Endothelial cell of umbilical vein (primary cell): ENCODE measurements at regions not wholly inside any gene's neighbourhood (a gene's known extent, or its start where the extent isn't known, plus 50 kb on each side); places are given as distances from the start of the nearest gene placed in this dataset.

Experiments used
- BruUV-seq: library from RNA; stranded (reverse); fragments of 400-500 nt; replicated peaks from 2 replicates; lab custom pipeline; 2021; lab: Mats Ljungman, UMichigan
- CTCF ChIA-PET: fragments of 300-600, 350-600 bp; sonication (Branson Sonifier 250); formaldehyde crosslinking; loops from one replicate; lab custom pipeline; 2021; ENCODE audit warnings: antibody characterized with exemption, inconsistent platforms; lab: Charles Lee
- POLR2A ChIA-PET: fragments of 300-600, 350-600 bp; sonication (Branson Sonifier 250); formaldehyde crosslinking; loops from one replicate; lab custom pipeline; 2021; ENCODE audit warnings: antibody characterized with exemption, inconsistent platforms; lab: Charles Lee
- DNase-seq: peaks from one replicate; pipeline ENCODE4 v3.0.0-alpha.2; 2011; ENCODE audit warnings: low read depth, low spot score
- FAIRE-seq: peaks from 2 replicates; lab custom pipeline; 2011; peaks lifted over from hg19 to GRCh38; lab: Jason Lieb, UNC
- H2AFZ ChIP-seq: 2 replicates; pipeline ENCODE4 v1.6.0; 2012; ENCODE audit warnings: low read depth, low read length, control low read depth, inconsistent platforms
- H3K27ac ChIP-seq: 2 replicates; pipeline ENCODE4 v1.5.1; 2011; ENCODE audit warnings: low read depth, mild to moderate bottlenecking, control low read depth, low read length, moderate library complexity; ENCODE audit not compliant: insufficient read depth
- H3K27me3 ChIP-seq, 2 experiments: 2 replicates each; pipeline versions ENCODE4 v1.6.0 to v1.6.1; 2011; ENCODE audit warnings: low read length in 2 of 2, mixed read lengths in 1 of 2; ENCODE audit not compliant: control insufficient read depth in 2 of 2, insufficient read depth in 2 of 2
- H3K36me3 ChIP-seq, 2 experiments: 2 replicates in 1 of 2; 3 replicates in 1 of 2; pipeline ENCODE4 v1.5.1; 2011; ENCODE audit warnings: low read length in 2 of 2, mild to moderate bottlenecking in 1 of 2, moderate library complexity in 1 of 2; ENCODE audit not compliant: control insufficient read depth in 2 of 2, insufficient read depth in 2 of 2; ENCODE audit errors: extremely low read depth in 1 of 2
- H3K4me1 ChIP-seq: 3 replicates; pipeline ENCODE4 v1.5.1; 2011; ENCODE audit warnings: mild to moderate bottlenecking, low read length; ENCODE audit not compliant: control insufficient read depth, insufficient read depth; ENCODE audit errors: extremely low read depth
- H3K4me2 ChIP-seq: 2 replicates; pipeline ENCODE4 v1.6.1; 2011; ENCODE audit warnings: low read length, control low read depth, mixed read lengths; ENCODE audit not compliant: insufficient read depth
- H3K4me3 ChIP-seq, 3 experiments: fragments of 200-600 bp in 1 of 3; sonication (generic), shearing (Covaris generic) in 1 of 3; replicated peaks in 1 of 3; 2 replicates each; pipeline ENCODE4 v1.5.1; 2011 to 2016; ENCODE audit warnings: control low read depth in 3 of 3, low read length in 3 of 3, mild to moderate bottlenecking in 2 of 3, inconsistent platforms in 1 of 3, low read depth in 1 of 3, moderate library complexity in 1 of 3; ENCODE audit not compliant: insufficient read depth in 1 of 3
- H3K79me2 ChIP-seq: 2 replicates; pipeline ENCODE4 v1.6.0; 2012; ENCODE audit warnings: low read length, inconsistent platforms; ENCODE audit not compliant: control insufficient read depth, insufficient read depth
- H3K9ac ChIP-seq: replicated peaks from 2 replicates; pipeline ENCODE3; 2011; ENCODE audit warnings: low read length, control low read depth; ENCODE audit not compliant: insufficient read depth; ENCODE audit errors: extremely low read depth
- H3K9me1 ChIP-seq: replicated peaks from 3 replicates; pipeline ENCODE4 v1.6.0; 2011; ENCODE audit warnings: mild to moderate bottlenecking, low read length; ENCODE audit not compliant: control insufficient read depth, insufficient read depth; ENCODE audit errors: extremely low read depth
- H3K9me3 ChIP-seq: replicated peaks from 2 replicates; pipeline ENCODE4 v1.5.1; 2012; ENCODE audit warnings: low read length, inconsistent platforms; ENCODE audit not compliant: control insufficient read depth, insufficient read depth
- H4K20me1 ChIP-seq: replicated peaks from 2 replicates; pipeline ENCODE3; 2011; ENCODE audit warnings: mild to moderate bottlenecking, low read length; ENCODE audit not compliant: control insufficient read depth, insufficient read depth; ENCODE audit errors: extremely low read depth
- FOS ChIP-seq: IDR thresholded peaks from 2 replicates; pipeline ENCODE4 v1.6.1; 2011; ENCODE audit warnings: mild to moderate bottlenecking, low read length, moderate library complexity, borderline replicate concordance; ENCODE audit not compliant: insufficient read depth
- JUN ChIP-seq: IDR thresholded peaks from 2 replicates; pipeline ENCODE4 v1.6.1; 2011; ENCODE audit warnings: borderline replicate concordance, low read depth; ENCODE audit not compliant: insufficient read length, insufficient read depth
- MYC ChIP-seq: IDR thresholded peaks from one replicate; pipeline ENCODE4 v1.6.1; 2011; ENCODE audit warnings: mild to moderate bottlenecking, low read depth, low read length
- dilution Hi-C: fragments of 300-500 bp; cut with MboI; formaldehyde crosslinking; loops from one replicate; pipeline ENCODE4 v1.15.0; 2019; ENCODE audit warnings: low sequenced_read_pairs; ENCODE audit not compliant: extremely low pct_ligation_motif_present
- intact Hi-C: fragments of 100-400 bp; cut with micrococcal nuclease; formaldehyde crosslinking; loops from one replicate; pipeline ENCODE4 v1.10.0; 2022

GRCh38 chr18:29084120-29084519 is 907.2 kb upstream of the CDH2 start:
- CTCF ChIA-PET = no interaction called here
- H3K79me2 ChIP-seq = no peaks in the 10 kb centered on the region
- no peak overlapping the region for H3K4me3 ChIP-seq
- no peaks in the 10 kb centered on the region for H3K9me1 ChIP-seq
- intact Hi-C loops = no loop called here
- H3K9me3 ChIP-seq = no peaks in the 10 kb centered on the region
- TF ChIP-seq FOS (no peak), JUN (no peak)
- no peak overlapping the region for H2AFZ ChIP-seq
- dilution Hi-C loops = no loop called here
- H3K27ac ChIP-seq = no peak overlapping the region
- no peaks in the 10 kb centered on the region for H4K20me1 ChIP-seq
- BruUV-seq = no TSS peak
- H3K36me3 ChIP-seq = no peaks in the 10 kb centered on the region
- no peaks in the 10 kb centered on the region for H3K4me1 ChIP-seq
- FAIRE-seq (no peak), DNase-seq (no peak)
- H3K9ac ChIP-seq = no peak overlapping the region
- H3K4me2 ChIP-seq = no peak overlapping the region
- POLR2A ChIA-PET = no interaction called here
- H3K27me3 ChIP-seq = no peaks in the 10 kb centered on the region

- H3K4me3 ChIP-seq = no peak overlapping the region
- dilution Hi-C loops = no loop called here
These were observed 906.6 kb upstream of the CDH2 start for GRCh38 chr18:29083545-29083944.

More at GRCh38 chr18:29083545-29083944, 906.6 kb upstream of the CDH2 start:
- H3K79me2 ChIP-seq = no peaks in the 10 kb centered on the region
- H2AFZ ChIP-seq = no peak overlapping the region
- no peaks in the 10 kb centered on the region for H3K36me3 ChIP-seq
- no TSS peak for BruUV-seq
- POLR2A ChIA-PET = no interaction called here
- DNase-seq (no peak), FAIRE-seq (no peak)
- no peak overlapping the region for H3K4me2 ChIP-seq
- H3K9ac ChIP-seq = no peak overlapping the region
- TF ChIP-seq JUN = no peak
- TF ChIP-seq MYC = no peak
- CTCF ChIA-PET = no interaction called here
- intact Hi-C loops = no loop called here
- no peaks in the 10 kb centered on the region for H3K27me3 ChIP-seq
- no peaks in the 10 kb centered on the region for H4K20me1 ChIP-seq
- no peaks in the 10 kb centered on the region for H3K4me1 ChIP-seq
- no peaks in the 10 kb centered on the region for H3K9me3 ChIP-seq
- H3K9me1 ChIP-seq = no peaks in the 10 kb centered on the region
- no peak overlapping the region for H3K27ac ChIP-seq
